Body of pancreas (tissue), 4 donors: ENCODE measurements at regions not wholly inside any gene's neighbourhood (a gene's known extent, or its start where the extent isn't known, plus 50 kb on each side); places are given as distances from the start of the nearest gene placed in this dataset.

Experiments
- POLR2A ChIP-seq, 3 donors: fragments of 450-650 bp; IDR thresholded peaks; one replicate each; pipeline ENCODE4 v1.6.1; 2016; ENCODE audit warnings: antibody characterized with exemption in 3 of 3, mild to moderate bottlenecking in 2 of 3
- TF ChIP-seq, protein P1 (sequence below), 7 experiments: fragments of 450-650 bp in 4 of 7; fragments of 200-600 bp in 3 of 7; sonication (generic) in 3 of 7; IDR thresholded peaks; one replicate each; pipeline ENCODE4 v1.5.1; 2016 to 2019; ENCODE audit warnings: antibody characterized with exemption in 7 of 7

GRCh38 chr3:16719426-16719825 is 114.2 kb upstream of the DAZL start:
- TF ChIP-seq, protein P1, sequence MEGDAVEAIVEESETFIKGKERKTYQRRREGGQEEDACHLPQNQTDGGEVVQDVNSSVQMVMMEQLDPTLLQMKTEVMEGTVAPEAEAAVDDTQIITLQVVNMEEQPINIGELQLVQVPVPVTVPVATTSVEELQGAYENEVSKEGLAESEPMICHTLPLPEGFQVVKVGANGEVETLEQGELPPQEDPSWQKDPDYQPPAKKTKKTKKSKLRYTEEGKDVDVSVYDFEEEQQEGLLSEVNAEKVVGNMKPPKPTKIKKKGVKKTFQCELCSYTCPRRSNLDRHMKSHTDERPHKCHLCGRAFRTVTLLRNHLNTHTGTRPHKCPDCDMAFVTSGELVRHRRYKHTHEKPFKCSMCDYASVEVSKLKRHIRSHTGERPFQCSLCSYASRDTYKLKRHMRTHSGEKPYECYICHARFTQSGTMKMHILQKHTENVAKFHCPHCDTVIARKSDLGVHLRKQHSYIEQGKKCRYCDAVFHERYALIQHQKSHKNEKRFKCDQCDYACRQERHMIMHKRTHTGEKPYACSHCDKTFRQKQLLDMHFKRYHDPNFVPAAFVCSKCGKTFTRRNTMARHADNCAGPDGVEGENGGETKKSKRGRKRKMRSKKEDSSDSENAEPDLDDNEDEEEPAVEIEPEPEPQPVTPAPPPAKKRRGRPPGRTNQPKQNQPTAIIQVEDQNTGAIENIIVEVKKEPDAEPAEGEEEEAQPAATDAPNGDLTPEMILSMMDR (IDR thresholded peaks at IDR 0.05): no peak
- no peak for TF ChIP-seq POLR2A (IDR thresholded peaks at IDR 0.05)
